Liver (tissue), 7 donors: ENCODE measurements at regions not wholly inside any gene's neighbourhood (a gene's known extent, or its start where the extent isn't known, plus 50 kb on each side); places are given as distances from the start of the nearest gene placed in this dataset.

ENCODE experiments used
- DNase-seq: peaks from one replicate; pipeline ENCODE4 v3.0.0-alpha.2; 2017; ENCODE audit warnings: low spot score
- H3K27ac ChIP-seq, 2 donors: one replicate each; pipeline ENCODE4 v1.7.0; 2013; ENCODE audit warnings: inconsistent platforms in 2 of 2, low read length in 2 of 2, control low read depth in 1 of 2, low read depth in 1 of 2, mild to moderate bottlenecking in 1 of 2
- H3K27me3 ChIP-seq, 4 donors: one replicate each; pipeline versions ENCODE4 v1.6.1 to v1.7.0; 2013; ENCODE audit warnings: low read length in 3 of 4, inconsistent platforms in 1 of 4, mild to moderate bottlenecking in 1 of 4, moderate library complexity in 1 of 4; ENCODE audit not compliant: control insufficient read depth in 4 of 4, insufficient read depth in 4 of 4
- H3K36me3 ChIP-seq, 4 donors: one replicate each; pipeline versions ENCODE4 v1.6.1 to v1.7.0; 2013; ENCODE audit warnings: low read length in 3 of 4, mild to moderate bottlenecking in 3 of 4, low read depth in 1 of 4, moderate library complexity in 1 of 4; ENCODE audit not compliant: control insufficient read depth in 4 of 4, insufficient read depth in 3 of 4
- H3K4me1 ChIP-seq, 4 donors: one replicate each; pipeline versions ENCODE4 v1.6.1 to v1.7.0; 2013; ENCODE audit warnings: low read length in 3 of 4, mild to moderate bottlenecking in 3 of 4, moderate library complexity in 1 of 4; ENCODE audit not compliant: control insufficient read depth in 4 of 4, insufficient read depth in 4 of 4
- H3K4me3 ChIP-seq, 3 donors: one replicate each; pipeline versions ENCODE4 v1.6.1 to v1.7.0; 2013; ENCODE audit warnings: low read length in 3 of 3, control low read depth in 1 of 3, low read depth in 1 of 3, mild to moderate bottlenecking in 1 of 3
- H3K9ac ChIP-seq, 2 donors: one replicate each; pipeline ENCODE4 v1.7.0; 2013; ENCODE audit warnings: low read length in 2 of 2, mild to moderate bottlenecking in 2 of 2, moderate library complexity in 2 of 2, control low read depth in 1 of 2, low read depth in 1 of 2
- H3K9me3 ChIP-seq, 4 donors: one replicate each; pipeline versions ENCODE4 v1.6.1 to v1.7.0; 2013; ENCODE audit warnings: low read length in 3 of 4; ENCODE audit not compliant: control insufficient read depth in 4 of 4
- FOXA1 ChIP-seq: IDR thresholded peaks from 2 replicates; pipeline ENCODE4 v1.6.1; 2016; ENCODE audit warnings: antibody characterized with exemption
- FOXA2 ChIP-seq: IDR thresholded peaks from 2 replicates; pipeline ENCODE4 v1.6.1; 2016; ENCODE audit warnings: antibody characterized with exemption
- GABPA ChIP-seq, 2 donors: IDR thresholded peaks in 1 of 2; conservative IDR thresholded peaks in 1 of 2; 2 replicates each; pipeline ENCODE4 v1.6.1; 2016; ENCODE audit warnings: antibody characterized with exemption in 2 of 2, mild to moderate bottlenecking in 1 of 2, moderate library complexity in 1 of 2
- HNF4A ChIP-seq, 2 donors: conservative IDR thresholded peaks; 2 replicates each; pipeline ENCODE4 v1.6.1; 2016; ENCODE audit warnings: antibody characterized with exemption in 2 of 2, mild to moderate bottlenecking in 2 of 2
- HNF4G ChIP-seq: IDR thresholded peaks from 2 replicates; pipeline ENCODE4 v1.6.1; 2016; ENCODE audit warnings: antibody characterized with exemption
- JUND ChIP-seq, 2 donors: IDR thresholded peaks; 2 replicates each; pipeline ENCODE4 v1.6.1; 2016; ENCODE audit warnings: antibody characterized with exemption in 2 of 2
- NR2F2 ChIP-seq: IDR thresholded peaks from 2 replicates; pipeline ENCODE4 v1.6.1; 2016; ENCODE audit warnings: antibody characterized with exemption
- RAD21 ChIP-seq, 2 donors: IDR thresholded peaks; 2 replicates each; pipeline ENCODE4 v1.6.1; 2016; ENCODE audit warnings: antibody characterized with exemption in 2 of 2, mild to moderate bottlenecking in 2 of 2
- RXRA ChIP-seq, 2 donors: IDR thresholded peaks; 2 replicates each; pipeline ENCODE4 v1.6.1; 2017 to 2018; ENCODE audit warnings: antibody characterized with exemption in 2 of 2, mild to moderate bottlenecking in 1 of 2
- SP1 ChIP-seq: IDR thresholded peaks from 2 replicates; pipeline ENCODE4 v1.6.1; 2018; ENCODE audit warnings: antibody characterized with exemption, mild to moderate bottlenecking
- TAF1 ChIP-seq: conservative IDR thresholded peaks from 2 replicates; pipeline ENCODE4 v1.6.1; 2016; ENCODE audit warnings: antibody characterized with exemption, mild to moderate bottlenecking
- YY1 ChIP-seq: IDR thresholded peaks from 2 replicates; pipeline ENCODE4 v1.6.1; 2016; ENCODE audit warnings: antibody characterized with exemption, mild to moderate bottlenecking
- WGBS: extraction: QIAGEN DNeasy Blood & Tissue Kit; methylation state at CpG from one replicate; pipeline ENCODE4 v1.1.7; 2013; 5-methylcytosine and 5-hydroxymethylcytosine counted together
- TF ChIP-seq, protein P1 (sequence below): IDR thresholded peaks from 2 replicates; pipeline ENCODE4 v1.6.1; 2016; ENCODE audit warnings: antibody characterized with exemption
- TF ChIP-seq, protein P2 (sequence below): IDR thresholded peaks from 2 replicates; pipeline ENCODE4 v1.6.1; 2016; ENCODE audit warnings: antibody characterized with exemption
- TF ChIP-seq, protein P3 (sequence below): IDR thresholded peaks from 2 replicates; pipeline ENCODE4 v1.6.1; 2016; ENCODE audit warnings: antibody characterized with exemption, mild to moderate bottlenecking
- donor health status: healthy.
- donor health status: healthy.
- donor health status: healthy.
- donor health status: healthy.

DNA sequence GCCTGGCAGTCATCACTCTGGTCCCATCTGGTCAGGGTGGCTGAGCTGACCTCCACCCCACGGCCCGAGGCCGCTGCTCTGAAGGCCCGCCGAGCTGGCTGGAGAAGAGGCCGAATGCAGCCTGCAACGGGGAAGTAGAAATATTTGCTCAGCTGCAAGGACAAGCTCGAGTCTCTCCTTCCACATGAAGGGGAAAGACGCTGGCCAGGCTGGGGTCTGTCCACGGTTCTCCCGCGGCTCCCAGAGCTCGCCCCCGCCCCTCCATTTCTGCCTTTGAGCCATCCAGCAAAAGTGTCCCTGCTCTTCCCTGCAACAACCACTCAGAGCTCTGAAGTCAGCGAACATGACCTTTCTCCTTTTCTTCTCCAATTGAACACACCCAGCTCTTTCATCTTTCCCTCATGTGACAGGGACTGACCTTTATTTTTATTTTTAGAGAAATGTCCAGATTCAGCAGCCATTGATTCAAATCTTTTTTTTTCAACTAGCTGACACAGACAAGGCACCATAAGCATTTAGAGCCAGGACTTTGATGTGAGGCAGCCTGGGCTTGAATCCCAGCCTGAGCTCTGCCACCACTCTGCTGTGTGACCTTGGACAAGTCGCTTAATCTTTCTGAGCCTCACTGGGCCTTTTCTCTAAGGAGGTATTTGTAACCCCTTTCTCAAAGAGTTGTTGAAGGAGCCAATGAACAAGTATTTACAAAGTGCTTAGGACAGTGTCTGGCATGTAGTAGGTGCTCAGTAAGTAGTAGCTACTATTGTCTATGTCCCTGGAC lies 149.3 kb upstream of the WNT4 start:
- H3K27me3 ChIP-seq = no peaks in the 10 kb centered on the region
- no peak overlapping the region for H3K9ac ChIP-seq
- DNase-seq = peak; percentile 13
- no peaks in the 10 kb centered on the region for H3K9me3 ChIP-seq
- H3K4me1 ChIP-seq = peaks cover 2 to 15% (median 11%) of the 10 kb centered on the region in 4 donors
- no peaks in the 10 kb centered on the region for H3K36me3 ChIP-seq
- 65% methylated on average over 16 of the region's 16 CpGs for WGBS
- no peak overlapping the region for H3K27ac ChIP-seq
- H3K4me3 ChIP-seq = no peak overlapping the region
- TF ChIP-seq, protein P1, sequence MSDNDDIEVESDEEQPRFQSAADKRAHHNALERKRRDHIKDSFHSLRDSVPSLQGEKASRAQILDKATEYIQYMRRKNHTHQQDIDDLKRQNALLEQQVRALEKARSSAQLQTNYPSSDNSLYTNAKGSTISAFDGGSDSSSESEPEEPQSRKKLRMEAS = no peak
- TF ChIP-seq HNF4A (conservative IDR thresholded peaks at IDR 0.05) (no peak), NR2F2 (peak; percentile 67), SP1 (no peak)

DNA sequence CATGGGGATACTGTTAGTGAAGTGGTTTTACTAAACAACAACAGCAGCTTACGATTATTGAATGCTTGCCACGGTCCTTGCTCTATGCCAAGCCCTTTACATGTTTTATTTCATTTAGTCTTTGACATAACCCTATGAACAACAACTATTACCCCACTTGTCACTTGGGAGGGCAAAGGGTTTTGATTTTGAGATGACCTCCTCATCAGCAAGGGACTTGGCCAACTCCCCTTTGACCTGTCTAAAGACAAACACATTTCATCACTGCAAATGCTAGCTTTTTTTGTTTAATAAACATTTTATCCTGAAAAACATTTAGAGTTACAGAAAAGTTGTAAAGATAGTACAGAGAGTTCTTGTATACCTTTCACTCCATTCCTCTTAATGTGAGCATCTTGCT lies 152.5 kb upstream of the WNT4 start:
- no peak overlapping the region for H3K27ac ChIP-seq
- no peak overlapping the region for H3K9ac ChIP-seq
- WGBS = 42% methylated on average over 2 of the region's 2 CpGs
- H3K36me3 ChIP-seq = no peaks in the 10 kb centered on the region
- no peak overlapping the region for H3K4me3 ChIP-seq
- H3K9me3 ChIP-seq = no peaks in the 10 kb centered on the region
- peaks cover 2 to 15% (median 11%) of the 10 kb centered on the region in 4 donors for H3K4me1 ChIP-seq
- TF ChIP-seq YY1 (no peak), HNF4A (conservative IDR thresholded peaks at IDR 0.05) (peak; percentile 7 to 31)
- DNase-seq = no peak
- no peaks in the 10 kb centered on the region for H3K27me3 ChIP-seq

DNA sequence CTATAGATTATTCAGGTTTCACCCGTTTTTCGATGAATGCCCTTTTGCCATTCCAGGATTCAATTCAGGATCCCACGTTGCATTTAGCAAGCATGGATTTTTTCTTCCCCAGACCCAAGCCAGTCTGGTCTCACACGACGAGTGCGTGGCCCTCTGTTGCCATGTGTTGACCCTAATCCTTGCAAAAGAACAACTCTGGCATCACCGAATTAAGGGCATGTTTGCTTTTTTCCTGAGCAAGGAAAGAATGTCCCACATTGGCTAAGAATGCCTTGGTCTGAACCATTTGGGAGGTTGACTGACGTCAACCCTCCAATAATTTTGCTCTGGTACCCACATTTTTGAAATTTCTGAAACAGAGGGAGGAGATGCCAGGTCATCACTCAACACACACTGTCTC lies 153.0 kb upstream of the WNT4 start:
- Histone ChIP-seq H3K27me3 (no peaks in the 10 kb centered on the region), H3K36me3 (no peaks in the 10 kb centered on the region), H3K4me1 (peaks cover 2 to 15% (median 11%) of the 10 kb centered on the region in 4 donors), H3K27ac (no peak overlapping the region), H3K9me3 (no peaks in the 10 kb centered on the region), H3K4me3 (no peak overlapping the region), H3K9ac (no peak overlapping the region)
- WGBS = 38% methylated on average over 8 of the region's 8 CpGs
- DNase-seq = peak; percentile 8
- TF ChIP-seq RXRA (IDR thresholded peaks at IDR 0.05) (peak in 1 of 2 donors; percentile 39), FOXA2 (no peak)

DNA sequence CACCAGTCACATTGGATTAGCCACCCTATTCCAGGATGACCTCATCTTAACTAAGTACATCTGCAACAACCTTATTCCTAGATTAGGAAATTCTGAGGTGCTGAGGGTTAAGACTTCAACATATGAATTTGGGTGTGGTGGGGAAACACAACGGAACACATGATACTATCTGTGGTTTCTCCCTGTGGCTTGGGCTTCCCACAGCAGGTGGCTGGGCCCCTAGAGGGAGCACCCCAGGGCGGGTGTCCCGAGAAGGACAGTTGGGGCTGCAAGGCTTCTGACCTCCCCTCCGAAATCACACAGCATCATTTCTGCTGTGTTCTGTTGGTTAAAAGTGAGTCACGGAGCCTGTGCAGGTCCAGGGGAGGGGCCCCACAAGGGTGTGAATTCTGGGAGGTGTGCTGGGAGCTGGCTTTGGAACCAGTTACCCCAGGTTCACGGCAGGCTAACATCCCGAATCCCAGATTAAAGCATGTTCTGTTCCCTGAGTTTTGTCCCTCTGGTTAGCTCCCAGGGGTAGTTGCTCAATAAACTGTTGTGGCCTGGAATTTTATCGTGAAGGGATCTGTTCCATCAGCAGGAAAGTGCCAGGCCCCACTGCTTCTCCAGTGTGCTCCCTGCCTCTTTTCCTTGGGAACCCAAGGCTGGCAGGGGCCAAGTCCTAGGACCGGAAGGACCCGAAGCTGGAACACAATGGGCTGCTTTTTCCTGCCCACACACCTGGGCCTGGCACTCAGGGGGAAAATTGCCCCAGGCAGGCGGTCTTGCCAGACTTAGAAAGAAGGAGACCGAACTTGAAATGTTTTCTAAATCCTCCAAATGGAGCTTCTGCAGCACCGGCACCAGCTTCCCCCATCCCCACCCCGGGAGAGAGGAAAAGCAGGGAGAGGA lies 154.0 kb upstream of the WNT4 start:
- Histone ChIP-seq H3K36me3 (no peaks in the 10 kb centered on the region), H3K4me3 (no peak overlapping the region), H3K9ac (no peak overlapping the region), H3K27me3 (no peaks in the 10 kb centered on the region), H3K4me1 (peaks cover 2 to 15% (median 11%) of the 10 kb centered on the region in 4 donors), H3K9me3 (no peaks in the 10 kb centered on the region), H3K27ac (no peak overlapping the region)
- 64% methylated on average over 14 of the region's 14 CpGs for WGBS
- DNase-seq = peak; percentile 28
- no peak for TF ChIP-seq YY1
- TF ChIP-seq, protein P2, sequence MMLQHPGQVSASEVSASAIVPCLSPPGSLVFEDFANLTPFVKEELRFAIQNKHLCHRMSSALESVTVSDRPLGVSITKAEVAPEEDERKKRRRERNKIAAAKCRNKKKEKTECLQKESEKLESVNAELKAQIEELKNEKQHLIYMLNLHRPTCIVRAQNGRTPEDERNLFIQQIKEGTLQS = no peak
- TF ChIP-seq, protein P3, sequence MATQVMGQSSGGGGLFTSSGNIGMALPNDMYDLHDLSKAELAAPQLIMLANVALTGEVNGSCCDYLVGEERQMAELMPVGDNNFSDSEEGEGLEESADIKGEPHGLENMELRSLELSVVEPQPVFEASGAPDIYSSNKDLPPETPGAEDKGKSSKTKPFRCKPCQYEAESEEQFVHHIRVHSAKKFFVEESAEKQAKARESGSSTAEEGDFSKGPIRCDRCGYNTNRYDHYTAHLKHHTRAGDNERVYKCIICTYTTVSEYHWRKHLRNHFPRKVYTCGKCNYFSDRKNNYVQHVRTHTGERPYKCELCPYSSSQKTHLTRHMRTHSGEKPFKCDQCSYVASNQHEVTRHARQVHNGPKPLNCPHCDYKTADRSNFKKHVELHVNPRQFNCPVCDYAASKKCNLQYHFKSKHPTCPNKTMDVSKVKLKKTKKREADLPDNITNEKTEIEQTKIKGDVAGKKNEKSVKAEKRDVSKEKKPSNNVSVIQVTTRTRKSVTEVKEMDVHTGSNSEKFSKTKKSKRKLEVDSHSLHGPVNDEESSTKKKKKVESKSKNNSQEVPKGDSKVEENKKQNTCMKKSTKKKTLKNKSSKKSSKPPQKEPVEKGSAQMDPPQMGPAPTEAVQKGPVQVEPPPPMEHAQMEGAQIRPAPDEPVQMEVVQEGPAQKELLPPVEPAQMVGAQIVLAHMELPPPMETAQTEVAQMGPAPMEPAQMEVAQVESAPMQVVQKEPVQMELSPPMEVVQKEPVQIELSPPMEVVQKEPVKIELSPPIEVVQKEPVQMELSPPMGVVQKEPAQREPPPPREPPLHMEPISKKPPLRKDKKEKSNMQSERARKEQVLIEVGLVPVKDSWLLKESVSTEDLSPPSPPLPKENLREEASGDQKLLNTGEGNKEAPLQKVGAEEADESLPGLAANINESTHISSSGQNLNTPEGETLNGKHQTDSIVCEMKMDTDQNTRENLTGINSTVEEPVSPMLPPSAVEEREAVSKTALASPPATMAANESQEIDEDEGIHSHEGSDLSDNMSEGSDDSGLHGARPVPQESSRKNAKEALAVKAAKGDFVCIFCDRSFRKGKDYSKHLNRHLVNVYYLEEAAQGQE = no peak
- TF ChIP-seq HNF4A (conservative IDR thresholded peaks at IDR 0.05) = no peak
- no peak for TF ChIP-seq JUND (IDR thresholded peaks at IDR 0.05)
- TF ChIP-seq, protein P1 = no peak
- TF ChIP-seq RAD21 (IDR thresholded peaks at IDR 0.05) = no peak
- TF ChIP-seq TAF1 = no peak
- TF ChIP-seq FOXA2 = no peak
- TF ChIP-seq NR2F2 = no peak
- TF ChIP-seq SP1 = no peak
- no peak for TF ChIP-seq GABPA (IDR thresholded peaks at IDR 0.05 in 1 of 2, conservative IDR thresholded peaks at IDR 0.05 in 1 of 2)
- TF ChIP-seq RXRA (IDR thresholded peaks at IDR 0.05) = no peak
- TF ChIP-seq HNF4G = no peak
- TF ChIP-seq FOXA1 = no peak
